ENCODE measurements at regions not wholly inside any gene's neighbourhood (a gene's known extent, or its start where the extent isn't known, plus 50 kb on each side); places are given as distances from the start of the nearest gene placed in this dataset.

- Histone ChIP-seq H3K27me3 (ENCODE audit: insufficient read depth, low read length) (no peaks in the 10 kb centered on the region), H3K79me2 (ENCODE audit: insufficient read depth, low read length) (no peaks in the 10 kb centered on the region), H3K9ac (ENCODE audit: low read length) (no peak overlapping the region), H3K4me1 (ENCODE audit: control insufficient read depth in 1 of 2, insufficient read depth in 2 of 2, low read length in 2 of 2) (peaks cover 0 to 7% of the 10 kb centered on the region in 2 experiments; a peak in 1 of 4 replicates), H3K4me2 (ENCODE audit: low read length) (no peak overlapping the region), H3K27ac (ENCODE audit: low read depth, low read length) (no peak overlapping the region), H3K4me3 (replicated peaks in 1 of 2; ENCODE audit: low read depth in 1 of 2, low read length in 2 of 2) (no peak overlapping the region), H4K20me1 (ENCODE audit: insufficient read depth) (no peaks in the 10 kb centered on the region), H2AFZ (ENCODE audit: low read depth, low read length, poor library complexity, severe bottlenecking) (no peak overlapping the region), H3K36me3 (ENCODE audit: control insufficient read depth in 1 of 2, insufficient read depth in 2 of 2, low read length in 2 of 2) (no peaks in the 10 kb centered on the region), H3K9me3 (ENCODE audit: control insufficient read depth in 1 of 2, insufficient read depth in 1 of 2, low read depth in 1 of 2, low read length in 2 of 2) (no peaks in the 10 kb centered on the region), H3K9me2 (ENCODE audit: insufficient read depth) (no peaks in the 10 kb centered on the region; the same call in 1 of the 2 replicates)
- RAD21 ChIA-PET (ENCODE audit: low non-redundant PET in 1 of 2, low total read pairs in 2 of 2, uncharacterized antibody in 2 of 2, unreplicated experiment in 2 of 2): no interaction called here
- CTCF ChIA-PET: no interaction called here
- no peak for TF ChIP-seq JUND (IDR thresholded peaks at IDR 0.05)
- TF ChIP-seq EZH2 (IDR thresholded peaks at IDR 0.05): no peak
- no peak for TF ChIP-seq TCF7L2 (IDR thresholded peaks at IDR 0.05; ENCODE audit: borderline replicate concordance, extremely low read depth, insufficient read depth, insufficient read length)
- TF ChIP-seq POLR2A (IDR thresholded peaks at IDR 0.05; ENCODE audit: borderline replicate concordance, extremely low read depth, insufficient read depth, insufficient read length): no peak
- no peak for TF ChIP-seq FOSL1 (IDR thresholded peaks at IDR 0.05; ENCODE audit: low read depth)
- POLR2A ChIA-PET: no interaction called here
- ATAC-seq (no peak), DNase-seq (ENCODE audit: low read depth, low spot score) (no peak)
- no TSS peak for BruUV-seq (replicated peaks)
- intact Hi-C loops (cut with micrococcal nuclease): no loop called here
These were observed 185.2 kb downstream of the CSNK2A3 start for GRCh38 chr11:11167806-11168205.

- H3K79me2 ChIP-seq (ENCODE audit: insufficient read depth, low read length): no peaks in the 10 kb centered on the region
- H3K9me2 ChIP-seq (ENCODE audit: insufficient read depth): no peaks in the 10 kb centered on the region; the same call in 1 of the 2 replicates
- POLR2A ChIA-PET: no interaction called here
- H3K9me3 ChIP-seq (ENCODE audit: control insufficient read depth in 1 of 2, insufficient read depth in 1 of 2, low read depth in 1 of 2, low read length in 2 of 2): no peaks in the 10 kb centered on the region
- no peak overlapping the region for H3K27ac ChIP-seq (ENCODE audit: low read depth, low read length)
- H3K36me3 ChIP-seq (ENCODE audit: control insufficient read depth in 1 of 2, insufficient read depth in 2 of 2, low read length in 2 of 2): no peaks in the 10 kb centered on the region
- H4K20me1 ChIP-seq (ENCODE audit: insufficient read depth): no peaks in the 10 kb centered on the region
- H3K4me2 ChIP-seq (ENCODE audit: low read length): no peak overlapping the region
- ATAC-seq: no peak
- TF ChIP-seq TCF7L2 (IDR thresholded peaks at IDR 0.05; ENCODE audit: borderline replicate concordance, extremely low read depth, insufficient read depth, insufficient read length) (no peak), SP1 (IDR thresholded peaks at IDR 0.05; ENCODE audit: low read depth) (no peak), CTCF (IDR thresholded peaks at IDR 0.05 in 2 of 3, conservative IDR thresholded peaks at IDR 0.05 in 1 of 3; ENCODE audit: borderline replicate concordance in 1 of 3, insufficient read depth in 1 of 3, low read depth in 2 of 3, low read length in 2 of 3) (no peak), ZFX (IDR thresholded peaks at IDR 0.05) (no peak), MAX (IDR thresholded peaks at IDR 0.05) (no peak), CEBPB (IDR thresholded peaks at IDR 0.05; ENCODE audit: low read depth) (no peak), ZBTB33 (IDR thresholded peaks at IDR 0.05; ENCODE audit: extremely low read depth, insufficient replicate concordance, low read length) (no peak), ZNF274 (IDR thresholded peaks at IDR 0.05; ENCODE audit: low read depth, low read length) (no peak), POLR2A (IDR thresholded peaks at IDR 0.05; ENCODE audit: borderline replicate concordance, extremely low read depth, insufficient read depth, insufficient read length) (no peak), CBX3 (IDR thresholded peaks at IDR 0.05; ENCODE audit: low read depth) (no peak), SIN3A (IDR thresholded peaks at IDR 0.05; ENCODE audit: low read depth) (no peak), ELF1 (IDR thresholded peaks at IDR 0.05; ENCODE audit: borderline replicate concordance, low read depth) (no peak), RAD21 (IDR thresholded peaks at IDR 0.05; ENCODE audit: low read depth) (no peak)
- DNase-seq (ENCODE audit: low read depth, low spot score): no peak
- no peak overlapping the region for H3K9ac ChIP-seq (ENCODE audit: low read length)
- RAD21 ChIA-PET (ENCODE audit: low non-redundant PET in 1 of 2, low total read pairs in 2 of 2, uncharacterized antibody in 2 of 2, unreplicated experiment in 2 of 2): no interaction called here
- CTCF ChIA-PET: no interaction called here
- no peaks in the 10 kb centered on the region for H3K27me3 ChIP-seq (ENCODE audit: insufficient read depth, low read length)
- H2AFZ ChIP-seq (ENCODE audit: low read depth, low read length, poor library complexity, severe bottlenecking): no peak overlapping the region
- H3K4me1 ChIP-seq (ENCODE audit: control insufficient read depth in 1 of 2, insufficient read depth in 2 of 2, low read length in 2 of 2): peaks cover 0 to 7% of the 10 kb centered on the region in 2 experiments; a peak in 1 of 4 replicates
- no TSS peak for BruUV-seq (replicated peaks)
- intact Hi-C loops (cut with micrococcal nuclease): no loop called here
- no peak overlapping the region for H3K4me3 ChIP-seq (replicated peaks in 1 of 2; ENCODE audit: low read depth in 1 of 2, low read length in 2 of 2)
These were observed 188.7 kb downstream of the CSNK2A3 start for GRCh38 chr11:11164334-11164690.

Measured in HCT116 (cell line).